ENCODE measurements at regions not wholly inside any gene's neighbourhood (a gene's known extent, or its start where the extent isn't known, plus 50 kb on each side); places are given as distances from the start of the nearest gene placed in this dataset.

- no peak for DNase-seq (ENCODE audit: low read depth)
- TF ChIP-seq CTCF (IDR thresholded peaks at IDR 0.05; ENCODE audit: control insufficient read depth, insufficient read depth, low read depth, low read length, missing control alignments) = no peak
- H3K4me3 ChIP-seq (ENCODE audit: control insufficient read depth, low read depth, low read length) = no peak overlapping the region
These were observed 109.9 kb downstream of the DAD1 start for GRCh38 chr14:22479132-22479531.

GRCh38 chr14:22478670-22479069 lies 110.4 kb downstream of the DAD1 start:
- H3K4me3 ChIP-seq (ENCODE audit: control insufficient read depth, low read depth, low read length) = no peak overlapping the region
- TF ChIP-seq CTCF (IDR thresholded peaks at IDR 0.05; ENCODE audit: control insufficient read depth, insufficient read depth, low read depth, low read length, missing control alignments) = no peak
- DNase-seq (ENCODE audit: low read depth) = no peak

GRCh38 chr14:22478247-22478646 lies 110.8 kb downstream of the DAD1 start:
- no peak for DNase-seq (ENCODE audit: low read depth)
- TF ChIP-seq CTCF (IDR thresholded peaks at IDR 0.05; ENCODE audit: control insufficient read depth, insufficient read depth, low read depth, low read length, missing control alignments) = no peak
- no peak overlapping the region for H3K4me3 ChIP-seq (ENCODE audit: control insufficient read depth, low read depth, low read length)

- DNase-seq (ENCODE audit: low read depth) = no peak
- H3K4me3 ChIP-seq (ENCODE audit: control insufficient read depth, low read depth, low read length) = no peak overlapping the region
- no peak for TF ChIP-seq CTCF (IDR thresholded peaks at IDR 0.05; ENCODE audit: control insufficient read depth, insufficient read depth, low read depth, low read length, missing control alignments)
These were observed 111.3 kb downstream of the DAD1 start for GRCh38 chr14:22477569-22478194.

- DNase-seq (ENCODE audit: low read depth) = no peak
- no peak for TF ChIP-seq CTCF (IDR thresholded peaks at IDR 0.05; ENCODE audit: control insufficient read depth, insufficient read depth, low read depth, low read length, missing control alignments)
- no peak overlapping the region for H3K4me3 ChIP-seq (ENCODE audit: control insufficient read depth, low read depth, low read length)
These were observed 112.1 kb downstream of the DAD1 start for GRCh38 chr14:22476887-22477286.

GRCh38 chr14:22476005-22476751 lies 112.8 kb downstream of the DAD1 start:
- no peak for DNase-seq (ENCODE audit: low read depth)
- H3K4me3 ChIP-seq (ENCODE audit: control insufficient read depth, low read depth, low read length) = no peak overlapping the region
- no peak for TF ChIP-seq CTCF (IDR thresholded peaks at IDR 0.05; ENCODE audit: control insufficient read depth, insufficient read depth, low read depth, low read length, missing control alignments)

Data from AG09309 (cell line).